ENCODE measurements at regions not wholly inside any gene's neighbourhood (a gene's known extent, or its start where the extent isn't known, plus 50 kb on each side); places are given as distances from the start of the nearest gene placed in this dataset.

DNA sequence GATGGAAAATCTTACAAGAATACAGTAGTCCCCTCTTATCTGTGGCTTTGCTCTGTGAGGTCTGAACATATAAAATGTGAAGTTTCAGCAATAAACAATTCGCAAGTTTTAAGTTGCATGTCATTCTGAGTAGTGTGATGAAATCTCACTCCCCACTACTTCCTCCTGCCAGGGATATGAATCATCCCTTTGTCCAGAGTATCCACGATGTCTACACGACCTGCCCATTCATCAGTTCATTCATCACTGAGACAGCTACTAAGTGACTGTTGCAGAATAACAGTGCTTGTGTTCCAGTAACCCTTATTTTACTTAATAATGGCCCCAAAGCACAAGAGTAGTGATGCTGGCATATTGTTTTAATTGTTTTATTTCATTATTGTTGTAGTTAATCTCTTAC, 489.2 kb upstream of the UBE2E2 start:
- TF ChIP-seq, protein P1, sequence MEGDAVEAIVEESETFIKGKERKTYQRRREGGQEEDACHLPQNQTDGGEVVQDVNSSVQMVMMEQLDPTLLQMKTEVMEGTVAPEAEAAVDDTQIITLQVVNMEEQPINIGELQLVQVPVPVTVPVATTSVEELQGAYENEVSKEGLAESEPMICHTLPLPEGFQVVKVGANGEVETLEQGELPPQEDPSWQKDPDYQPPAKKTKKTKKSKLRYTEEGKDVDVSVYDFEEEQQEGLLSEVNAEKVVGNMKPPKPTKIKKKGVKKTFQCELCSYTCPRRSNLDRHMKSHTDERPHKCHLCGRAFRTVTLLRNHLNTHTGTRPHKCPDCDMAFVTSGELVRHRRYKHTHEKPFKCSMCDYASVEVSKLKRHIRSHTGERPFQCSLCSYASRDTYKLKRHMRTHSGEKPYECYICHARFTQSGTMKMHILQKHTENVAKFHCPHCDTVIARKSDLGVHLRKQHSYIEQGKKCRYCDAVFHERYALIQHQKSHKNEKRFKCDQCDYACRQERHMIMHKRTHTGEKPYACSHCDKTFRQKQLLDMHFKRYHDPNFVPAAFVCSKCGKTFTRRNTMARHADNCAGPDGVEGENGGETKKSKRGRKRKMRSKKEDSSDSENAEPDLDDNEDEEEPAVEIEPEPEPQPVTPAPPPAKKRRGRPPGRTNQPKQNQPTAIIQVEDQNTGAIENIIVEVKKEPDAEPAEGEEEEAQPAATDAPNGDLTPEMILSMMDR (IDR thresholded peaks at IDR 0.05): no peak
- no peak for TF ChIP-seq POLR2A (IDR thresholded peaks at IDR 0.05)
